HCT116 (cell line): ENCODE measurements at regions not wholly inside any gene's neighbourhood (a gene's known extent, or its start where the extent isn't known, plus 50 kb on each side); places are given as distances from the start of the nearest gene placed in this dataset.

Source experiments
- ATAC-seq: fragments of 200-7000 bp; cut with Tn5 transposase; 2 replicates; pipeline ENCODE4 v1.9.1; 2020; ENCODE audit warnings: mild to moderate bottlenecking, moderate library complexity
- BruUV-seq: library from RNA; stranded (reverse); fragments of 400-500 nt; replicated peaks from 2 replicates; lab custom pipeline; 2021; lab: Mats Ljungman, UMichigan
- CTCF ChIA-PET: fragments of 300-600 bp; sonication (Branson Sonifier 250); formaldehyde crosslinking; loops from one replicate; lab custom pipeline; 2021; ENCODE audit warnings: antibody characterized with exemption; lab: Charles Lee
- POLR2A ChIA-PET: fragments of 300-600, 350-600 bp; sonication (Branson Sonifier 250); formaldehyde crosslinking; loops from one replicate; lab custom pipeline; 2021; ENCODE audit warnings: antibody characterized with exemption; lab: Charles Lee
- RAD21 ChIA-PET, 2 experiments: fragments of 300-600 bp; sonication (Branson Sonifier 250); formaldehyde crosslinking; loops; one replicate each; lab custom pipeline; 2023; ENCODE audit warnings: low total read pairs in 2 of 2; ENCODE audit not compliant: uncharacterized antibody in 2 of 2, unreplicated experiment in 2 of 2, low non-redundant PET in 1 of 2; lab: Charles Lee
- DNase-seq: peaks from one replicate; pipeline ENCODE4 v3.0.0-alpha.2; 2010; ENCODE audit warnings: low read depth, low spot score
- H2AFZ ChIP-seq: fragments of 200-600 bp; shearing (Covaris generic), sonication (generic); 2 replicates; pipeline ENCODE4 v1.6.1; 2017; ENCODE audit warnings: low read depth, mixed run types, mixed read lengths, antibody characterized with exemption, low read length; ENCODE audit not compliant: poor library complexity, severe bottlenecking
- H3K27ac ChIP-seq: 2 replicates; pipeline ENCODE4 v1.5.1; 2012; ENCODE audit warnings: low read depth, low read length
- H3K27me3 ChIP-seq: fragments of 200-600 bp; sonication (generic); 2 replicates; pipeline ENCODE4 v1.6.1; 2016; ENCODE audit warnings: mixed run types, low read length, mixed read lengths; ENCODE audit not compliant: insufficient read depth
- H3K36me3 ChIP-seq, 2 experiments: fragments of 200-500 bp in 1 of 2; fragments of 200-600 bp in 1 of 2; sonication (Bioruptor generic) in 1 of 2; sonication (generic) in 1 of 2; 2 replicates each; pipeline versions ENCODE4 v1.5.1 to v1.6.1; 2014 to 2016; ENCODE audit warnings: low read length in 2 of 2, inconsistent platforms in 1 of 2, mixed read lengths in 1 of 2, mixed run types in 1 of 2; ENCODE audit not compliant: insufficient read depth in 2 of 2, control insufficient read depth in 1 of 2
- H3K4me1 ChIP-seq, 2 experiments: fragments of 200-600 bp in 1 of 2; sonication (generic) in 1 of 2; 2 replicates each; pipeline versions ENCODE4 v1.5.1 to v1.6.1; 2012 to 2017; ENCODE audit warnings: low read length in 2 of 2, inconsistent platforms in 1 of 2, mild to moderate bottlenecking in 1 of 2, mixed read lengths in 1 of 2, mixed run types in 1 of 2, moderate library complexity in 1 of 2; ENCODE audit not compliant: insufficient read depth in 2 of 2, control insufficient read depth in 1 of 2
- H3K4me2 ChIP-seq: fragments of 200-600 bp; sonication (generic); 2 replicates; pipeline ENCODE4 v1.6.1; 2017; ENCODE audit warnings: mixed run types, low read length, mixed read lengths
- H3K4me3 ChIP-seq, 2 experiments: fragments of 200-600 bp in 1 of 2; sonication (generic) in 1 of 2; replicated peaks in 1 of 2; 2 replicates each; pipeline ENCODE4 v1.5.1; 2011 to 2016; ENCODE audit warnings: low read length in 2 of 2, control low read depth in 1 of 2, low read depth in 1 of 2, mild to moderate bottlenecking in 1 of 2, mixed read lengths in 1 of 2, mixed run types in 1 of 2
- H3K79me2 ChIP-seq: fragments of 200-600 bp; sonication (generic); 2 replicates; pipeline ENCODE4 v1.6.1; 2017; ENCODE audit warnings: mild to moderate bottlenecking, mixed run types, low read length, moderate library complexity, mixed read lengths; ENCODE audit not compliant: insufficient read depth
- H3K9ac ChIP-seq: fragments of 200-600 bp; sonication (generic); 2 replicates; pipeline ENCODE4 v1.6.1; 2016; ENCODE audit warnings: low read length, mixed read lengths
- H3K9me2 ChIP-seq: fragments of 200-600 bp; sonication (generic), shearing (Covaris generic); 2 replicates; pipeline ENCODE4 v1.6.1; 2017; ENCODE audit warnings: mixed run types, mild to moderate bottlenecking, moderate library complexity; ENCODE audit not compliant: insufficient read depth
- H3K9me3 ChIP-seq, 2 experiments: fragments of 200-500 bp in 1 of 2; fragments of 200-600 bp in 1 of 2; sonication (Bioruptor generic) in 1 of 2; sonication (generic) in 1 of 2; 2 replicates each; pipeline ENCODE4 v1.6.1; 2014 to 2017; ENCODE audit warnings: low read length in 2 of 2, mixed read lengths in 2 of 2, inconsistent platforms in 1 of 2, low read depth in 1 of 2, mild to moderate bottlenecking in 1 of 2, mixed run types in 1 of 2, moderate library complexity in 1 of 2; ENCODE audit not compliant: control insufficient read depth in 1 of 2, insufficient read depth in 1 of 2
- H4K20me1 ChIP-seq: fragments of 200-600 bp; sonication (generic), shearing (Covaris generic); 2 replicates; pipeline ENCODE4 v1.6.1; 2017; ENCODE audit warnings: mixed run types, mild to moderate bottlenecking, moderate library complexity; ENCODE audit not compliant: insufficient read depth
- ATF3 ChIP-seq: IDR thresholded peaks from 2 replicates; pipeline ENCODE4 v1.6.1; 2012
- CBX3 ChIP-seq: IDR thresholded peaks from 2 replicates; pipeline ENCODE4 v1.6.1; 2012; ENCODE audit warnings: low read depth
- CTCF ChIP-seq, 3 experiments: fragments of 200-600 bp in 1 of 3; sonication (generic) in 1 of 3; IDR thresholded peaks in 2 of 3; conservative IDR thresholded peaks in 1 of 3; 2 replicates each; pipeline ENCODE4 v1.5.1; 2012 to 2017; ENCODE audit warnings: low read depth in 2 of 3, low read length in 2 of 3, antibody characterized with exemption in 1 of 3, borderline replicate concordance in 1 of 3, control low read depth in 1 of 3, mild to moderate bottlenecking in 1 of 3, mixed read lengths in 1 of 3, mixed run types in 1 of 3, moderate library complexity in 1 of 3; ENCODE audit not compliant: insufficient read depth in 1 of 3
- ELF1 ChIP-seq: IDR thresholded peaks from 2 replicates; pipeline ENCODE4 v1.6.1; 2012; ENCODE audit warnings: low read depth, borderline replicate concordance
- EZH2phosphoT487 ChIP-seq: fragments of 200-600 bp; IDR thresholded peaks from 2 replicates; pipeline ENCODE4 v1.6.1; 2018; ENCODE audit warnings: antibody characterized with exemption, borderline replicate concordance
- FOSL1 ChIP-seq: IDR thresholded peaks from 2 replicates; pipeline ENCODE4 v1.6.1; 2012; ENCODE audit warnings: low read depth
- JUND ChIP-seq: IDR thresholded peaks from 2 replicates; pipeline ENCODE4 v1.6.1; 2012
- POLR2A ChIP-seq: IDR thresholded peaks from 2 replicates; pipeline ENCODE4 v1.7.0; 2011; ENCODE audit warnings: borderline replicate concordance; ENCODE audit not compliant: insufficient read depth, insufficient read length; ENCODE audit errors: extremely low read depth
- POLR2AphosphoS5 ChIP-seq: IDR thresholded peaks from 2 replicates; pipeline ENCODE4 v1.6.1; 2011; ENCODE audit warnings: mild to moderate bottlenecking, low read depth, low read length, moderate library complexity
- REST ChIP-seq: IDR thresholded peaks from 2 replicates; pipeline ENCODE4 v1.6.1; 2012; ENCODE audit warnings: low read depth
- SIN3A ChIP-seq: IDR thresholded peaks from 2 replicates; pipeline ENCODE4 v1.6.1; 2012; ENCODE audit warnings: low read depth
- SP1 ChIP-seq: IDR thresholded peaks from 2 replicates; pipeline ENCODE4 v1.6.1; 2012; ENCODE audit warnings: low read depth
- SRF ChIP-seq: IDR thresholded peaks from 2 replicates; pipeline ENCODE4 v1.6.1; 2012; ENCODE audit warnings: low read depth
- TCF7L2 ChIP-seq: IDR thresholded peaks from 2 replicates; pipeline ENCODE4 v1.7.0; 2011; ENCODE audit warnings: borderline replicate concordance, inconsistent platforms; ENCODE audit not compliant: insufficient read depth, insufficient read length; ENCODE audit errors: extremely low read depth
- ZNF274 ChIP-seq: fragments of 200-500 bp; sonication (Bioruptor generic); IDR thresholded peaks from 2 replicates; pipeline ENCODE4 v1.6.1; 2014; ENCODE audit warnings: mild to moderate bottlenecking, low read depth, low read length, inconsistent platforms
- intact Hi-C: fragments of 100-400 bp; cut with micrococcal nuclease; formaldehyde crosslinking; loops from 2 replicates; pipeline ENCODE4 v1.10.0; 2022

GRCh38 chr18:78295262-78295661 is 684.4 kb upstream of the SALL3 start (continued):
- no peak for TF ChIP-seq CTCF (IDR thresholded peaks at IDR 0.05 in 2 of 3, conservative IDR thresholded peaks at IDR 0.05 in 1 of 3; ENCODE audit: borderline replicate concordance in 1 of 3, insufficient read depth in 1 of 3, low read depth in 2 of 3, low read length in 2 of 3)

GRCh38 chr18:78296166-78296565 is 683.5 kb upstream of the SALL3 start:
- H3K27ac ChIP-seq, result no peak overlapping the region
- H3K36me3 ChIP-seq, result no peaks in the 10 kb centered on the region
- ChIA-PET RAD21 (no interaction called here), CTCF (no interaction called here), POLR2A (no interaction called here)
- no peak for DNase-seq
- TF ChIP-seq EZH2phosphoT487, result no peak
- no peak for TF ChIP-seq ZNF274
- TF ChIP-seq FOSL1, result no peak
- TF ChIP-seq SP1, result no peak
- TF ChIP-seq POLR2A, result no peak
- TF ChIP-seq TCF7L2, result no peak
- no peak for TF ChIP-seq SIN3A
- TF ChIP-seq POLR2AphosphoS5, result no peak
- no peak for TF ChIP-seq SRF
- TF ChIP-seq ATF3, result no peak
- TF ChIP-seq JUND, result no peak
- TF ChIP-seq ELF1, result no peak
- no peak for TF ChIP-seq REST
- no peak for TF ChIP-seq CBX3
- no peaks in the 10 kb centered on the region for H3K79me2 ChIP-seq
- H3K4me2 ChIP-seq, result no peak overlapping the region
- no peak overlapping the region for H2AFZ ChIP-seq
- no peak overlapping the region for H3K9ac ChIP-seq
- H3K9me2 ChIP-seq, result no peaks in the 10 kb centered on the region
- ATAC-seq, result no peak
- H3K27me3 ChIP-seq, result no peaks in the 10 kb centered on the region
- H3K4me1 ChIP-seq, result no peaks in the 10 kb centered on the region
- peaks cover 0 to 37% of the 10 kb centered on the region in 2 experiments; a peak in 2 of 4 replicates for H3K9me3 ChIP-seq
- intact Hi-C loops, result no loop called here
- no TSS peak for BruUV-seq
- H4K20me1 ChIP-seq, result no peaks in the 10 kb centered on the region
- no peak overlapping the region for H3K4me3 ChIP-seq
